HL-60 (cell line): ENCODE measurements at regions not wholly inside any gene's neighbourhood (a gene's known extent, or its start where the extent isn't known, plus 50 kb on each side); places are given as distances from the start of the nearest gene placed in this dataset.

ENCODE experiments used
- DNase-seq, 2 experiments: peaks; one replicate each; pipeline ENCODE4 v3.0.0-alpha.2; 2010 to 2020; ENCODE audit warnings: low read depth in 1 of 2, low spot score in 1 of 2
- H3K27ac ChIP-seq: fragments of 250-450 bp; sonication (Bioruptor Pico); replicated peaks from 2 replicates; pipeline ENCODE4 v1.5.1; 2020; ENCODE audit warnings: mild to moderate bottlenecking, moderate library complexity
- H3K27me3 ChIP-seq: fragments of 250-450 bp; sonication (Bioruptor Pico); 2 replicates; pipeline ENCODE4 v1.5.1; 2021; ENCODE audit warnings: mild to moderate bottlenecking, moderate library complexity; ENCODE audit not compliant: insufficient read depth, poor library complexity, severe bottlenecking
- H3K4me3 ChIP-seq: replicated peaks from 2 replicates; pipeline ENCODE4 v1.5.1; 2011; ENCODE audit warnings: mild to moderate bottlenecking, control low read depth, low read length; ENCODE audit not compliant: insufficient read depth
- CTCF ChIP-seq: IDR thresholded peaks from one replicate; pipeline ENCODE4 v1.5.1; 2011; ENCODE audit warnings: low read length, control low read depth, inconsistent platforms; ENCODE audit not compliant: insufficient read depth
- GABPA ChIP-seq: IDR thresholded peaks from 2 replicates; pipeline ENCODE4 v1.6.1; 2012; ENCODE audit warnings: low read depth
- POLR2AphosphoS5 ChIP-seq: IDR thresholded peaks from 2 replicates; pipeline ENCODE4 v1.6.1; 2012; ENCODE audit warnings: low read depth
- REST ChIP-seq: IDR thresholded peaks from 2 replicates; pipeline ENCODE4 v1.6.1; 2012; ENCODE audit warnings: low read depth; ENCODE audit not compliant: insufficient replicate concordance
- SPI1 ChIP-seq: IDR thresholded peaks from 2 replicates; pipeline ENCODE4 v1.6.1; 2012; ENCODE audit warnings: low read depth, mild to moderate bottlenecking, borderline replicate concordance

GRCh38 chr22:42328130-42328783, 57.8 kb upstream of the TCF20 start:
- Histone ChIP-seq H3K27me3 (peaks cover 19% of the 10 kb centered on the region), H3K4me3 (no peak overlapping the region), H3K27ac (no peak overlapping the region)
- TF ChIP-seq REST (no peak), GABPA (no peak), CTCF (no peak), SPI1 (no peak), POLR2AphosphoS5 (no peak)
- DNase-seq = no peak

- peaks cover 19% of the 10 kb centered on the region for H3K27me3 ChIP-seq
- no peak for TF ChIP-seq POLR2AphosphoS5
- no peak for TF ChIP-seq SPI1
- TF ChIP-seq CTCF = no peak
- TF ChIP-seq GABPA = no peak
- no peak for TF ChIP-seq REST
- no peak overlapping the region for H3K4me3 ChIP-seq
- H3K27ac ChIP-seq = no peak overlapping the region
- DNase-seq = no peak
These were observed 57.1 kb upstream of the TCF20 start for GRCh38 chr22:42327462-42328129.

GRCh38 chr22:42326801-42327200, 56.3 kb upstream of the TCF20 start:
- TF ChIP-seq GABPA = no peak
- no peak for TF ChIP-seq POLR2AphosphoS5
- no peak for TF ChIP-seq REST
- no peak for TF ChIP-seq CTCF
- TF ChIP-seq SPI1 = no peak
- Histone ChIP-seq H3K27me3 (peaks cover 15% of the 10 kb centered on the region), H3K4me3 (no peak overlapping the region), H3K27ac (no peak overlapping the region)
- no peak for DNase-seq
